ENCODE measurements at regions not wholly inside any gene's neighbourhood (a gene's known extent, or its start where the extent isn't known, plus 50 kb on each side); places are given as distances from the start of the nearest gene placed in this dataset.

- Histone ChIP-seq H3K4me2 (ENCODE audit: low read depth, low read length, poor library complexity, severe bottlenecking) (no peak overlapping the region), H3K9me2 (replicated peaks; ENCODE audit: insufficient read depth, low read length) (no peaks in the 10 kb centered on the region), H3K9me3 (ENCODE audit: insufficient read depth, low read length) (no peaks in the 10 kb centered on the region), H3K4me3 (ENCODE audit: insufficient read depth, low read length, poor library complexity, severe bottlenecking) (no peak overlapping the region), H3K36me3 (ENCODE audit: low read length) (no peaks in the 10 kb centered on the region), H3F3A (ENCODE audit: insufficient read depth) (no peaks in the 10 kb centered on the region), H3K27ac (ENCODE audit: low read depth, low read length) (no peak overlapping the region), H3K27me3 (ENCODE audit: low read length) (no peaks in the 10 kb centered on the region), H3K9ac (ENCODE audit: low read length) (no peak overlapping the region), H2AFZ (ENCODE audit: low read depth, low read length, severe bottlenecking) (no peak overlapping the region), H3K79me2 (ENCODE audit: insufficient read depth, low read length) (no peaks in the 10 kb centered on the region), H4K20me1 (ENCODE audit: low read depth, low read length) (no peaks in the 10 kb centered on the region)
- TF ChIP-seq, protein P1, sequence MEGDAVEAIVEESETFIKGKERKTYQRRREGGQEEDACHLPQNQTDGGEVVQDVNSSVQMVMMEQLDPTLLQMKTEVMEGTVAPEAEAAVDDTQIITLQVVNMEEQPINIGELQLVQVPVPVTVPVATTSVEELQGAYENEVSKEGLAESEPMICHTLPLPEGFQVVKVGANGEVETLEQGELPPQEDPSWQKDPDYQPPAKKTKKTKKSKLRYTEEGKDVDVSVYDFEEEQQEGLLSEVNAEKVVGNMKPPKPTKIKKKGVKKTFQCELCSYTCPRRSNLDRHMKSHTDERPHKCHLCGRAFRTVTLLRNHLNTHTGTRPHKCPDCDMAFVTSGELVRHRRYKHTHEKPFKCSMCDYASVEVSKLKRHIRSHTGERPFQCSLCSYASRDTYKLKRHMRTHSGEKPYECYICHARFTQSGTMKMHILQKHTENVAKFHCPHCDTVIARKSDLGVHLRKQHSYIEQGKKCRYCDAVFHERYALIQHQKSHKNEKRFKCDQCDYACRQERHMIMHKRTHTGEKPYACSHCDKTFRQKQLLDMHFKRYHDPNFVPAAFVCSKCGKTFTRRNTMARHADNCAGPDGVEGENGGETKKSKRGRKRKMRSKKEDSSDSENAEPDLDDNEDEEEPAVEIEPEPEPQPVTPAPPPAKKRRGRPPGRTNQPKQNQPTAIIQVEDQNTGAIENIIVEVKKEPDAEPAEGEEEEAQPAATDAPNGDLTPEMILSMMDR (IDR thresholded peaks at IDR 0.05; ENCODE audit: insufficient read depth, low read length, poor library complexity, severe bottlenecking) = no peak
- no peak for TF ChIP-seq EZH2phosphoT487 (conservative IDR thresholded peaks at IDR 0.05; ENCODE audit: low read length)
Observed at GRCh38 chr5:156259618-156260017, 67.3 kb upstream of the SGCD start.

DNA sequence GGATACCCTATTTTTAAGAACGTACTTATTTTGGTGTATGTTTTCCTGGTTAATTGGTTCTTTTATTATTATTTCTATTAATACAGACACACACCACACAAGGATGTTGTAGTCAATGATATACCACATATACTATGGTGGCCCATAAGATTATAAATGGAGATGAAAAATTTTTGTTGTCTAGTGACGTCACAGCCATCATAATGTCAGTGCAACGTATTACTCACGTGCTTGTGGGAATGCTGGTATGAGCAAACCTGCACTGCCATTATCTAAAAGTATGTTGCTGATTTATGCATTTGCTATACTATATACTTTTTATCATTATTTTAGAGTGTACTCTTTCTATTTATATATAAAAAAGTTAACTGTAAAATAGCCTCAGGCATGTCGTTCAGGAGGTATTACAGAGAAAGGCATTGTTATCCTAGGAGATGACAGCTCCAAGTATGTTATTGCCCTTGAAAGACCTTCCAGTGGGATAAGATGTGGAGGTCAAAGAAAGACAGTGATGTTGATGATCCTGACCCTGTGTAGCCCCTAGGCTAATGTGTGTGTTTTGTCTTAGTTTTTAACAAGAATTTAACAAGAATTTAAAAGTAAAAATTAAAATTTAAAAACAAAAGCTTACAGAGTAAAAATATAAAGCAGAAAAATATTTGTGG, 65.6 kb upstream of the SGCD start:
- H3K9me2 ChIP-seq (replicated peaks; ENCODE audit: insufficient read depth, low read length) = no peaks in the 10 kb centered on the region
- TF ChIP-seq, protein P1 (IDR thresholded peaks at IDR 0.05; ENCODE audit: insufficient read depth, low read length, poor library complexity, severe bottlenecking) = no peak
- TF ChIP-seq EZH2phosphoT487 (conservative IDR thresholded peaks at IDR 0.05; ENCODE audit: low read length) = no peak
- no peak overlapping the region for H2AFZ ChIP-seq (ENCODE audit: low read depth, low read length, severe bottlenecking)
- H3K79me2 ChIP-seq (ENCODE audit: insufficient read depth, low read length) = no peaks in the 10 kb centered on the region
- H3K27me3 ChIP-seq (ENCODE audit: low read length) = no peaks in the 10 kb centered on the region
- no peaks in the 10 kb centered on the region for H3K36me3 ChIP-seq (ENCODE audit: low read length)
- H3K27ac ChIP-seq (ENCODE audit: low read depth, low read length) = no peak overlapping the region
- no peak overlapping the region for H3K9ac ChIP-seq (ENCODE audit: low read length)
- no peaks in the 10 kb centered on the region for H4K20me1 ChIP-seq (ENCODE audit: low read depth, low read length)
- H3F3A ChIP-seq (ENCODE audit: insufficient read depth) = no peaks in the 10 kb centered on the region
- H3K9me3 ChIP-seq (ENCODE audit: insufficient read depth, low read length) = no peaks in the 10 kb centered on the region
- H3K4me3 ChIP-seq (ENCODE audit: insufficient read depth, low read length, poor library complexity, severe bottlenecking) = no peak overlapping the region
- H3K4me2 ChIP-seq (ENCODE audit: low read depth, low read length, poor library complexity, severe bottlenecking) = no peak overlapping the region

DNA sequence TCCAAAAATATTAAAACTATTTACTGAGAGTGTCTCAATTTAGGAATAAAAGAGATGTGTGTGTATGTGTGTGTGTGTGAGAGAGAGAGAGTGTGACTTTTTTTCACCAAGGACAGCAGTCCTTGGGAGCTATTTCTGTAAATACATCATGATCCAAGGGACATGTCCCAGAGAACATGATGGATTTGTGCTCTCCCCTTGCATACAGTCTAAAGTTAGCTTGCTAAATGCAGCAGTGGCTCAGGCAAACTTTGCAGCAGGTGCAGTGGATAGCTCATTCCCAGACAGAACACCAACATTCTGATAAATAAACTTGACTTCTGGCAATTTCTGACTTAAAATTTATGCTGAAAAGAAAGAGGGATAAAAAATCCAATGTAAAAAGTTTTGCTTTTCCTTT, 55.4 kb upstream of the SGCD start:
- Histone ChIP-seq H4K20me1 (ENCODE audit: low read depth, low read length) (no peaks in the 10 kb centered on the region), H3F3A (ENCODE audit: insufficient read depth) (no peaks in the 10 kb centered on the region), H3K4me3 (ENCODE audit: insufficient read depth, low read length, poor library complexity, severe bottlenecking) (no peak overlapping the region), H3K4me2 (ENCODE audit: low read depth, low read length, poor library complexity, severe bottlenecking) (no peak overlapping the region), H3K9ac (ENCODE audit: low read length) (no peak overlapping the region), H3K36me3 (ENCODE audit: low read length) (no peaks in the 10 kb centered on the region), H3K27ac (ENCODE audit: low read depth, low read length) (no peak overlapping the region), H3K9me3 (ENCODE audit: insufficient read depth, low read length) (no peaks in the 10 kb centered on the region), H2AFZ (ENCODE audit: low read depth, low read length, severe bottlenecking) (no peak overlapping the region), H3K9me2 (replicated peaks; ENCODE audit: insufficient read depth, low read length) (no peaks in the 10 kb centered on the region), H3K27me3 (ENCODE audit: low read length) (no peaks in the 10 kb centered on the region), H3K79me2 (ENCODE audit: insufficient read depth, low read length) (no peaks in the 10 kb centered on the region)
- no peak for TF ChIP-seq EZH2phosphoT487 (conservative IDR thresholded peaks at IDR 0.05; ENCODE audit: low read length)
- TF ChIP-seq, protein P1 (IDR thresholded peaks at IDR 0.05; ENCODE audit: insufficient read depth, low read length, poor library complexity, severe bottlenecking) = no peak
